ENCODE measurements at regions not wholly inside any gene's neighbourhood (a gene's known extent, or its start where the extent isn't known, plus 50 kb on each side); places are given as distances from the start of the nearest gene placed in this dataset.
A peak's percentile ranks its signal among the peaks of the same experiment; 100 is the strongest.

GRCh38 chr2:128505575-128506526, 187.2 kb upstream of the HS6ST1 start:
- no peak overlapping the region for H2AFZ ChIP-seq (ENCODE audit: low read length)

GRCh38 chr2:128506534-128506933, 187.9 kb upstream of the HS6ST1 start:
- Histone ChIP-seq H2AFZ (ENCODE audit: low read length) (no peak overlapping the region), H3K4me1 (ENCODE audit: low read length) (peaks cover 29% of the 10 kb centered on the region), H3K27me3 (ENCODE audit: low read length) (no peaks in the 10 kb centered on the region), H3K36me3 (ENCODE audit: insufficient read depth, low read length) (no peaks in the 10 kb centered on the region), H3K4me2 (ENCODE audit: low read depth, low read length, poor library complexity, severe bottlenecking) (no peak overlapping the region), H3K27ac (ENCODE audit: low read length) (no peak overlapping the region), H3K79me2 (ENCODE audit: low read length) (no peaks in the 10 kb centered on the region), H3K4me3 (ENCODE audit: low read length) (no peak overlapping the region), H3K9me3 (ENCODE audit: low read length) (no peaks in the 10 kb centered on the region), H3K9me2 (replicated peaks; ENCODE audit: insufficient read depth, low read length) (no peaks in the 10 kb centered on the region), H4K20me1 (ENCODE audit: insufficient read depth, low read depth, low read length) (no peaks in the 10 kb centered on the region), H3K9ac (ENCODE audit: low read length) (no peak overlapping the region)
- DNase-seq, result no peak

More at GRCh38 chr2:128505575-128506526, 187.2 kb upstream of the HS6ST1 start:
- no peaks in the 10 kb centered on the region for H3K27me3 ChIP-seq (ENCODE audit: low read length)
- no peaks in the 10 kb centered on the region for H4K20me1 ChIP-seq (ENCODE audit: insufficient read depth, low read depth, low read length)
- no peak overlapping the region for H3K27ac ChIP-seq (ENCODE audit: low read length)
- no peak for DNase-seq
- H3K36me3 ChIP-seq (ENCODE audit: insufficient read depth, low read length), result no peaks in the 10 kb centered on the region
- no peak overlapping the region for H3K4me2 ChIP-seq (ENCODE audit: low read depth, low read length, poor library complexity, severe bottlenecking)
- no peak overlapping the region for H3K4me3 ChIP-seq (ENCODE audit: low read length)
- no peaks in the 10 kb centered on the region for H3K9me3 ChIP-seq (ENCODE audit: low read length)
- no peaks in the 10 kb centered on the region for H3K9me2 ChIP-seq (replicated peaks; ENCODE audit: insufficient read depth, low read length)
- H3K4me1 ChIP-seq (ENCODE audit: low read length), result peaks cover 36% of the 10 kb centered on the region
- no peaks in the 10 kb centered on the region for H3K79me2 ChIP-seq (ENCODE audit: low read length)
- no peak overlapping the region for H3K9ac ChIP-seq (ENCODE audit: low read length)

DNA sequence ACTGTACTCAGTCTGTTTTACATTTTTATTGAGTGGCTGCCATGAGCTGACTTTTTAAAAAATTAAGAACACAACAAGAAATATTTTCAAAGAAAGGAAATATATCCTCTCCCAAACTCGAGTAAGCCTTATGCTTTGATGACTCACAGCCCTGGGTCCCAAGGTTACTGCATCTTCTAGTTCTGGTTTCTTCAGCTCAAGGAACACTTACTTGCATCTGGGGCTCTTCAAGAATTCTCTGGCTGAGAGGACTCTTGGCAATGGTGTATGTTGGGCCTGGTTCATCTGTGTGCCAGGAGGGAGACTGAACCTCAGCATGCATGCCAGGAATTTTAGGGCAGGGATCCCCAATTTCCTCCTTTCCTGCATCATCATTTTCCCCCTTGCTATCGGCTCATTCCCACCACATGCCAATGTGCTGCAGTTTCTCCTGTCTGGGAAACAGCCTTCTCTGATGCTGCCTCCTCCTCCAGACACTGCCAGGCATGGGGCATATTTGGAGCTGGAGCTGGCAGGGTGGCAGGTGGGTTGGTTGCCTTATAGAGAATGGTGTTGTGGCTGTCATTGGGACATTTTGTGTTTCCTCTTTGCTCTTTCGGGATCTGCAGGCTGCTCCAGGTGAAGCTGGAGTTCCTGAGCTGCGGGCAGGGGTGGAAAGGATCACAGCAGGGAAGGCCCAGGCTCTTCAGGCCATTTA, 192.2 kb upstream of the HS6ST1 start:
- DNase-seq, result no peak
- Histone ChIP-seq H3K9me2 (replicated peaks; ENCODE audit: insufficient read depth, low read length) (no peaks in the 10 kb centered on the region), H3K9me3 (ENCODE audit: low read length) (no peaks in the 10 kb centered on the region), H3K4me1 (ENCODE audit: low read length) (peaks cover 17% of the 10 kb centered on the region), H3K79me2 (ENCODE audit: low read length) (no peaks in the 10 kb centered on the region), H3K4me2 (ENCODE audit: low read depth, low read length, poor library complexity, severe bottlenecking) (no peak overlapping the region), H3K36me3 (ENCODE audit: insufficient read depth, low read length) (no peaks in the 10 kb centered on the region), H4K20me1 (ENCODE audit: insufficient read depth, low read depth, low read length) (no peaks in the 10 kb centered on the region), H3K27me3 (ENCODE audit: low read length) (no peaks in the 10 kb centered on the region), H3K9ac (ENCODE audit: low read length) (no peak overlapping the region), H3K4me3 (ENCODE audit: low read length) (no peak overlapping the region), H3K27ac (ENCODE audit: low read length) (no peak overlapping the region), H2AFZ (ENCODE audit: low read length) (no peak overlapping the region)

- Histone ChIP-seq H3K4me1 (ENCODE audit: low read length) (peaks cover 16% of the 10 kb centered on the region), H3K79me2 (ENCODE audit: low read length) (no peaks in the 10 kb centered on the region), H3K27ac (ENCODE audit: low read length) (no peak overlapping the region), H3K4me2 (ENCODE audit: low read depth, low read length, poor library complexity, severe bottlenecking) (no peak overlapping the region), H3K27me3 (ENCODE audit: low read length) (no peaks in the 10 kb centered on the region), H2AFZ (ENCODE audit: low read length) (no peak overlapping the region), H3K9me3 (ENCODE audit: low read length) (no peaks in the 10 kb centered on the region), H3K4me3 (ENCODE audit: low read length) (no peak overlapping the region), H3K36me3 (ENCODE audit: insufficient read depth, low read length) (no peaks in the 10 kb centered on the region), H4K20me1 (ENCODE audit: insufficient read depth, low read depth, low read length) (no peaks in the 10 kb centered on the region), H3K9ac (ENCODE audit: low read length) (no peak overlapping the region), H3K9me2 (replicated peaks; ENCODE audit: insufficient read depth, low read length) (no peaks in the 10 kb centered on the region)
- DNase-seq, result no peak
Measured at GRCh38 chr2:128511731-128512378, 193.2 kb upstream of the HS6ST1 start.

DNA sequence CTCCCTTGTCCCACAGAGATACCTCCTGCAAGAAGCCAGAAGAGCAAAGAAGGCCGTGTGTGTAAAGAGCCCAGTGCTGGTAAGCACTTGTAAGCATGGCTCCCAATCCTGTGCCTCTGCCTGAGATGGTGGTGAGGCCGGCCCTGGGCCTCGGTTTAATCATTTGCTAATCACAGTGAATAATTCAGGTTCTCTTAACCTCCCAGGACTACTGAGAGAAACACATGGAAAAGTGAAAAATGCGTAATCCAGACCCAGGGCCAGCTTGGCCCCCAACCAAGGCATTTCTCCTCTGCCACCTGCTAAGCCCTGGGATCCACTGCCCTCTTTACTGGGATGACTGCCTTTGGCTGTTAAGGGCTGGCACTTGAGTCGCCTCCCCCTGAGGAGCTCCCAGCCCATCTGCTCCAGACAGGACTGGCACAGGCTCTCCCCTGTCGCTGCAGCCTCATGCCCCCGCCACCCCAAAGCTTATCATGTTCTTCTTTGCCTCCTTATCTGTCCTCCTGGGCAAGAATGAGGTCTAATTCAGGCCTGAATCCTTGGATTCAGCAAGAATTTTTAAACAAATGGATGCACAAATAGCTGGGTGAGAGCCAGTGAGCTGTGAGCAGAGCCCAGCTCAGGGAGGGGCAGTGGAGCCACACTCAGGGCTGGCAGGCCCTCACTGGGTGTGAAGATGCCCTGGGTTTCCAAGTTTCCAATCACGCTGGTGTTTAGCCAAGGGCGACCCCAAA, 193.9 kb upstream of the HS6ST1 start:
- Histone ChIP-seq H3K27me3 (ENCODE audit: low read length) (no peaks in the 10 kb centered on the region), H3K4me3 (ENCODE audit: low read length) (no peak overlapping the region), H3K36me3 (ENCODE audit: insufficient read depth, low read length) (no peaks in the 10 kb centered on the region), H3K9me2 (replicated peaks; ENCODE audit: insufficient read depth, low read length) (no peaks in the 10 kb centered on the region), H3K4me1 (ENCODE audit: low read length) (peaks cover 16% of the 10 kb centered on the region), H3K27ac (ENCODE audit: low read length) (no peak overlapping the region), H3K4me2 (ENCODE audit: low read depth, low read length, poor library complexity, severe bottlenecking) (no peak overlapping the region), H3K9me3 (ENCODE audit: low read length) (no peaks in the 10 kb centered on the region), H3K79me2 (ENCODE audit: low read length) (no peaks in the 10 kb centered on the region), H4K20me1 (ENCODE audit: insufficient read depth, low read depth, low read length) (no peaks in the 10 kb centered on the region), H2AFZ (ENCODE audit: low read length) (no peak overlapping the region), H3K9ac (ENCODE audit: low read length) (no peak overlapping the region)
- DNase-seq, result no peak

- 0 out of 2 replicates have a peak overlapping the region, but pooled peaks have one; percentile 89 for H2AFZ ChIP-seq (ENCODE audit: low read length)
- H3K9me2 ChIP-seq (replicated peaks; ENCODE audit: insufficient read depth, low read length), result no peaks in the 10 kb centered on the region
- H3K27me3 ChIP-seq (ENCODE audit: low read length), result no peaks in the 10 kb centered on the region
- no peak overlapping the region for H3K27ac ChIP-seq (ENCODE audit: low read length)
- H3K9me3 ChIP-seq (ENCODE audit: low read length), result no peaks in the 10 kb centered on the region
- H3K4me3 ChIP-seq (ENCODE audit: low read length), result no peak overlapping the region; the same call in 1 of the 2 replicates
- DNase-seq, result no peak
- H3K4me2 ChIP-seq (ENCODE audit: low read depth, low read length, poor library complexity, severe bottlenecking), result peak overlapping the region; percentile 37
- H3K79me2 ChIP-seq (ENCODE audit: low read length), result no peaks in the 10 kb centered on the region
- H3K36me3 ChIP-seq (ENCODE audit: insufficient read depth, low read length), result no peaks in the 10 kb centered on the region
- H3K4me1 ChIP-seq (ENCODE audit: low read length), result peaks cover 16% of the 10 kb centered on the region
- no peaks in the 10 kb centered on the region for H4K20me1 ChIP-seq (ENCODE audit: insufficient read depth, low read depth, low read length)
- H3K9ac ChIP-seq (ENCODE audit: low read length), result no peak overlapping the region
Measured at GRCh38 chr2:128513116-128513960, 194.7 kb upstream of the HS6ST1 start.

DNA sequence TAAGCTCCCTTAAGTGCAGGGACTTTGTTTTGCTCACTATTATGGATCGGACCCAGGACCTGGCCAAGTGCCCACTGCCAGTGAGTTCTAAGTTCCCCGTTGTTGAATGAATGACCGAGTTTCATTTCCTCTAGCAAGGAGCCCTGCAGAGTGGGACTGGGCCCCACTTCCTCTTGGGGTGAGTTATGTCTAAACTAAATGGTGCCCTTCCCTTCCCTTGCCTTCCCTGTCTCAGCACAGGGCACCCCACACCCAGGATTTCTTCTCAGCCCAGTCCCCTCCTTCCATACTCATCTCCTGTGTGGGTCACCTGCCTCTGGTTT, 195.3 kb upstream of the HS6ST1 start:
- Histone ChIP-seq H3K4me2 (ENCODE audit: low read depth, low read length, poor library complexity, severe bottlenecking) (peak overlapping the region; percentile 37), H3K27me3 (ENCODE audit: low read length) (no peaks in the 10 kb centered on the region), H3K27ac (ENCODE audit: low read length) (peak overlapping the region; percentile 50), H2AFZ (ENCODE audit: low read length) (peak overlapping the region; percentile 89; the same call in 1 of the 2 replicates), H3K4me3 (ENCODE audit: low read length) (peak overlapping the region; percentile 9; the same call in 1 of the 2 replicates), H3K79me2 (ENCODE audit: low read length) (no peaks in the 10 kb centered on the region), H3K9me3 (ENCODE audit: low read length) (no peaks in the 10 kb centered on the region), H3K36me3 (ENCODE audit: insufficient read depth, low read length) (no peaks in the 10 kb centered on the region), H3K9ac (ENCODE audit: low read length) (peak overlapping the region; percentile 35; the same call in 1 of the 2 replicates), H4K20me1 (ENCODE audit: insufficient read depth, low read depth, low read length) (no peaks in the 10 kb centered on the region), H3K9me2 (replicated peaks; ENCODE audit: insufficient read depth, low read length) (no peaks in the 10 kb centered on the region), H3K4me1 (ENCODE audit: low read length) (peaks cover 16% of the 10 kb centered on the region)
- DNase-seq, result peak; percentile 80
